H1 (cell line): ENCODE measurements at regions not wholly inside any gene's neighbourhood (a gene's known extent, or its start where the extent isn't known, plus 50 kb on each side); places are given as distances from the start of the nearest gene placed in this dataset.
"Not testable (repeated sequence)": the region's sequence is repeated elsewhere in the genome, so short reads cannot be mapped to it uniquely, and the experiment has no call there.

Source experiments
- CTCF ChIA-PET: fragments of 300-600 bp; sonication (Branson Sonifier 250); formaldehyde crosslinking; loops from one replicate; lab custom pipeline; 2021; ENCODE audit not compliant: partially characterized antibody; lab: Charles Lee
- POLR2A ChIA-PET: fragments of 300-600 bp; sonication (Branson Sonifier 250); formaldehyde crosslinking; loops from one replicate; lab custom pipeline; 2021; ENCODE audit warnings: inconsistent platforms; ENCODE audit not compliant: partially characterized antibody; lab: Charles Lee
- DNase-seq, 2 experiments: peaks; one replicate each; pipeline versions ENCODE4 v3.0.0 to v3.0.0-alpha.2; 2010 to 2022; ENCODE audit warnings: low spot score in 2 of 2, low read depth in 1 of 2, mixed read lengths in 1 of 2
- FAIRE-seq: peaks from 2 replicates; lab custom pipeline; 2011; peaks lifted over from hg19 to GRCh38; lab: Jason Lieb, UNC
- H2AFZ ChIP-seq: 2 replicates; pipeline ENCODE4 v1.8.1; 2012; ENCODE audit warnings: low read length, inconsistent platforms
- H2AK5ac ChIP-seq: 2 replicates; pipeline ENCODE4 v1.6.1; 2013; ENCODE audit warnings: low read depth, low read length
- H2BK120ac ChIP-seq: replicated peaks from 2 replicates; pipeline ENCODE3; 2013; ENCODE audit warnings: low read depth, low read length, inconsistent platforms
- H2BK12ac ChIP-seq: 2 replicates; pipeline ENCODE4 v1.6.1; 2013; ENCODE audit warnings: low read depth, low read length
- H2BK15ac ChIP-seq: 2 replicates; pipeline ENCODE4 v1.6.1; 2013; ENCODE audit warnings: low read length
- H2BK20ac ChIP-seq: 2 replicates; pipeline ENCODE4 v1.6.1; 2013; ENCODE audit warnings: low read length
- H2BK5ac ChIP-seq: 2 replicates; pipeline ENCODE4 v1.6.1; 2013; ENCODE audit warnings: low read depth, low read length
- H3K14ac ChIP-seq: 2 replicates; pipeline ENCODE4 v1.6.1; 2013; ENCODE audit warnings: inconsistent platforms; ENCODE audit not compliant: insufficient read length
- H3K18ac ChIP-seq: 2 replicates; pipeline ENCODE4 v1.6.1; 2013; ENCODE audit warnings: low read length; ENCODE audit errors: extremely low read depth
- H3K23ac ChIP-seq: 2 replicates; pipeline ENCODE4 v1.6.1; 2013; ENCODE audit warnings: inconsistent platforms; ENCODE audit not compliant: insufficient read length
- H3K23me2 ChIP-seq: 2 replicates; pipeline ENCODE4 v1.6.1; 2013; ENCODE audit warnings: low read depth, low read length
- H3K27ac ChIP-seq: 2 replicates; pipeline ENCODE4 v1.6.1; 2011; ENCODE audit warnings: low read depth, low read length, inconsistent platforms
- H3K27me3 ChIP-seq, 4 experiments: replicated peaks in 1 of 4; 1 replicate in 1 of 4; 2 replicates in 3 of 4; pipeline versions ENCODE4 v1.6.1 to v1.8.1; 2011 to 2013; ENCODE audit warnings: low read length in 3 of 4, mild to moderate bottlenecking in 3 of 4, inconsistent platforms in 2 of 4, mixed read lengths in 2 of 4, moderate library complexity in 1 of 4; ENCODE audit not compliant: control insufficient read depth in 3 of 4, insufficient read depth in 3 of 4; ENCODE audit errors: extremely low read depth in 1 of 4
- H3K36me3 ChIP-seq, 4 experiments: 2 replicates each; pipeline versions ENCODE4 v1.6.1 to v1.8.1; 2011 to 2013; ENCODE audit warnings: mild to moderate bottlenecking in 4 of 4, low read length in 3 of 4, moderate library complexity in 2 of 4, control low read depth in 1 of 4, inconsistent platforms in 1 of 4; ENCODE audit not compliant: insufficient read depth in 4 of 4, control insufficient read depth in 2 of 4
- H3K4ac ChIP-seq: replicated peaks from 2 replicates; pipeline ENCODE3; 2013; ENCODE audit warnings: low read length, low read depth, mixed read lengths, inconsistent platforms; ENCODE audit not compliant: insufficient read length
- H3K4me1 ChIP-seq, 4 experiments: replicated peaks in 1 of 4; 1 replicate in 1 of 4; 2 replicates in 3 of 4; pipeline versions ENCODE4 v1.6.1 to v1.8.1; 2011 to 2013; ENCODE audit warnings: low read length in 3 of 4, inconsistent platforms in 2 of 4, mixed read lengths in 1 of 4; ENCODE audit not compliant: insufficient read depth in 4 of 4, control insufficient read depth in 3 of 4
- H3K4me2 ChIP-seq, 2 experiments: 2 replicates each; pipeline versions ENCODE4 v1.6.1 to v1.8.1; 2011 to 2013; ENCODE audit warnings: low read depth in 2 of 2, low read length in 2 of 2, control low read depth in 1 of 2, inconsistent platforms in 1 of 2, mild to moderate bottlenecking in 1 of 2; ENCODE audit not compliant: insufficient read depth in 1 of 2
- H3K4me3 ChIP-seq, 4 experiments: fragments of 200-600, 300-600 bp in 1 of 4; sonication (generic), shearing (Covaris generic), sonication (Bioruptor Twin) in 1 of 4; 2 replicates each; pipeline versions ENCODE4 v1.5.1 to v1.8.1; 2011 to 2016; ENCODE audit warnings: low read length in 4 of 4, low read depth in 3 of 4, control low read depth in 2 of 4, inconsistent platforms in 2 of 4, mild to moderate bottlenecking in 2 of 4, mixed read lengths in 1 of 4, moderate library complexity in 1 of 4; ENCODE audit not compliant: insufficient read depth in 2 of 4; ENCODE audit errors: extremely low read depth in 1 of 4
- H3K56ac ChIP-seq: replicated peaks from 2 replicates; pipeline ENCODE3; 2013; ENCODE audit warnings: low read depth, mild to moderate bottlenecking, mixed read lengths, low read length, inconsistent platforms; ENCODE audit not compliant: insufficient read length
- H3K79me1 ChIP-seq: 2 replicates; pipeline ENCODE4 v1.6.1; 2013; ENCODE audit warnings: low read depth, low read length, control low read depth
- H3K79me2 ChIP-seq, 2 experiments: 2 replicates each; pipeline versions ENCODE4 v1.6.1 to v1.8.1; 2012 to 2013; ENCODE audit warnings: low read length in 2 of 2, mild to moderate bottlenecking in 2 of 2, inconsistent platforms in 1 of 2; ENCODE audit not compliant: insufficient read depth in 2 of 2, control insufficient read depth in 1 of 2
- H3K9ac ChIP-seq, 4 experiments: replicated peaks in 1 of 4; 1 replicate in 1 of 4; 2 replicates in 3 of 4; pipeline versions ENCODE4 v1.6.1 to v1.8.1; 2011 to 2013; ENCODE audit warnings: low read depth in 3 of 4, low read length in 3 of 4, control low read depth in 2 of 4, mild to moderate bottlenecking in 2 of 4, moderate library complexity in 2 of 4, inconsistent platforms in 1 of 4; ENCODE audit errors: extremely low read depth in 1 of 4
- H3K9me3 ChIP-seq, 2 experiments: 2 replicates each; pipeline versions ENCODE4 v1.6.1 to v1.8.1; 2012 to 2013; ENCODE audit warnings: mild to moderate bottlenecking in 2 of 2, moderate library complexity in 2 of 2, control low read depth in 1 of 2, inconsistent platforms in 1 of 2, low read depth in 1 of 2, low read length in 1 of 2, mixed read lengths in 1 of 2; ENCODE audit not compliant: insufficient read depth in 2 of 2
- H4K20me1 ChIP-seq, 2 experiments: replicated peaks in 1 of 2; 2 replicates each; pipeline versions ENCODE3 to v1.8.1; 2011 to 2013; ENCODE audit warnings: inconsistent platforms in 2 of 2, low read length in 2 of 2, mild to moderate bottlenecking in 1 of 2; ENCODE audit not compliant: insufficient read depth in 2 of 2, control insufficient read depth in 1 of 2
- H4K5ac ChIP-seq: 2 replicates; pipeline ENCODE4 v1.6.1; 2013; ENCODE audit warnings: low read length, low read depth, mixed read lengths, inconsistent platforms; ENCODE audit not compliant: insufficient read length
- H4K8ac ChIP-seq: 2 replicates; pipeline ENCODE4 v1.8.0; 2013; ENCODE audit warnings: mild to moderate bottlenecking, moderate library complexity, low read length, inconsistent platforms; ENCODE audit not compliant: insufficient read depth; ENCODE audit errors: extremely low read depth
- H4K91ac ChIP-seq: replicated peaks from 2 replicates; pipeline ENCODE3; 2013; ENCODE audit warnings: low read length, mixed read lengths, inconsistent platforms; ENCODE audit not compliant: insufficient read length
- WGBS, 2 experiments: shearing (Covaris generic) in 1 of 2; methylation state at CpG; one replicate each; pipeline versions ENCODE4 v1.1.6 to v1.1.7; 2013 to 2015; ENCODE audit warnings: low lambda C conversion rate in 2 of 2, mixed read lengths in 2 of 2, inconsistent platforms in 1 of 2, low coverage in 1 of 2, missing lambda C conversion rate in 1 of 2; ENCODE audit not compliant: insufficient replicate concordance in 2 of 2, insufficient coverage in 1 of 2, insufficient read length in 1 of 2; ENCODE audit errors: extremely low coverage in 1 of 2, missing lambda C conversion rate in 1 of 2; 5-methylcytosine and 5-hydroxymethylcytosine counted together

GRCh38 chr9:66182316-66182715, 445.4 kb downstream of the FOXD4L4 start:
- H3K14ac ChIP-seq, H4K5ac ChIP-seq, H3K23ac ChIP-seq, H2AK5ac ChIP-seq, POLR2A ChIA-PET, H3K9me3 ChIP-seq, H3K4me2 ChIP-seq, H2AFZ ChIP-seq, H4K8ac ChIP-seq, H4K91ac ChIP-seq, H3K27ac ChIP-seq, H3K18ac ChIP-seq, H3K79me1 ChIP-seq, H4K20me1 ChIP-seq, H3K9ac ChIP-seq, H3K36me3 ChIP-seq, H2BK120ac ChIP-seq, H3K56ac ChIP-seq, H2BK5ac ChIP-seq, H3K23me2 ChIP-seq, H2BK20ac ChIP-seq, H3K4ac ChIP-seq, DNase-seq, H3K27me3 ChIP-seq, CTCF ChIA-PET, H3K79me2 ChIP-seq, H3K4me3 ChIP-seq, H2BK12ac ChIP-seq, H3K4me1 ChIP-seq, FAIRE-seq, H2BK15ac ChIP-seq: not testable (repeated sequence)
- 88% methylated on average over 6 of the region's 7 CpGs; no CpG with 5 or more reads in 1 of the 2 experiments for WGBS, 2 experiments

GRCh38 chr9:66183648-66184047, 446.7 kb downstream of the FOXD4L4 start:
- H2BK20ac ChIP-seq, H3K14ac ChIP-seq, H3K36me3 ChIP-seq, H4K91ac ChIP-seq, H4K20me1 ChIP-seq, H3K9ac ChIP-seq, H4K5ac ChIP-seq, DNase-seq, POLR2A ChIA-PET, H3K79me1 ChIP-seq, H2BK15ac ChIP-seq, H3K4me1 ChIP-seq, H3K4me3 ChIP-seq, H3K4ac ChIP-seq, H3K23me2 ChIP-seq, H3K79me2 ChIP-seq, H2AFZ ChIP-seq, CTCF ChIA-PET, H3K4me2 ChIP-seq, H3K56ac ChIP-seq, H3K9me3 ChIP-seq, H2BK5ac ChIP-seq, H3K27me3 ChIP-seq, H4K8ac ChIP-seq, H2BK12ac ChIP-seq, H2AK5ac ChIP-seq, H3K23ac ChIP-seq, H2BK120ac ChIP-seq, FAIRE-seq, H3K18ac ChIP-seq, H3K27ac ChIP-seq: not testable (repeated sequence)
- WGBS, 2 experiments = 82% methylated on average over 2 of the region's 2 CpGs; no CpG with 5 or more reads in 1 of the 2 experiments
